ENCODE measurements at regions not wholly inside any gene's neighbourhood (a gene's known extent, or its start where the extent isn't known, plus 50 kb on each side); places are given as distances from the start of the nearest gene placed in this dataset.

- Histone ChIP-seq H3K9ac (ENCODE audit: low read depth in 2 of 2, low read length in 2 of 2) (no peak overlapping the region), H3K4me3 (no peak overlapping the region), H3K4me1 (no peaks in the 10 kb centered on the region), H3K27me3 (no peaks in the 10 kb centered on the region), H3K36me3 (no peaks in the 10 kb centered on the region), H3K27ac (no peak overlapping the region), H3K9me3 (no peaks in the 10 kb centered on the region)
- intact Hi-C loops (cut with DNase I), result no loop called here
- DNase-seq, result no peak
- TF ChIP-seq CTCF (IDR thresholded peaks at IDR 0.05), result no peak
Observed at GRCh38 chr12:123033392-123034021, 53.0 kb downstream of the ARL6IP4 start.

GRCh38 chr12:123032736-123033391 is 52.4 kb downstream of the ARL6IP4 start:
- no peaks in the 10 kb centered on the region for H3K4me1 ChIP-seq
- no peaks in the 10 kb centered on the region for H3K9me3 ChIP-seq
- no peaks in the 10 kb centered on the region for H3K36me3 ChIP-seq
- DNase-seq, result no peak
- TF ChIP-seq CTCF (IDR thresholded peaks at IDR 0.05), result no peak
- H3K9ac ChIP-seq (ENCODE audit: low read depth in 2 of 2, low read length in 2 of 2), result no peak overlapping the region
- H3K4me3 ChIP-seq, result no peak overlapping the region
- intact Hi-C loops (cut with DNase I), result no loop called here
- no peak overlapping the region for H3K27ac ChIP-seq
- no peaks in the 10 kb centered on the region for H3K27me3 ChIP-seq

All from colonic mucosa (tissue), 4 donors.